BJ (cell line): ENCODE measurements at regions not wholly inside any gene's neighbourhood (a gene's known extent, or its start where the extent isn't known, plus 50 kb on each side); places are given as distances from the start of the nearest gene placed in this dataset.

ENCODE experiments used
- CTCF ChIA-PET: fragments of 350-600 bp; formaldehyde crosslinking; extraction: SDS; loops from one replicate; lab custom pipeline; 2021; ENCODE audit warnings: antibody characterized with exemption, inconsistent platforms; lab: Yijun Ruan, JAX
- POLR2A ChIA-PET: fragments of 300-600 bp; sonication (Branson Sonifier 250); formaldehyde crosslinking; extraction: SDS; loops from one replicate; lab custom pipeline; 2021; ENCODE audit warnings: antibody characterized with exemption; lab: Charles Lee
- DNase-seq: peaks from one replicate; pipeline ENCODE4 v3.0.0-alpha.2; 2011; ENCODE audit warnings: low read depth
- H3K27me3 ChIP-seq: 2 replicates; pipeline ENCODE4 v1.6.0; 2011; ENCODE audit warnings: low read length; ENCODE audit not compliant: control insufficient read depth, insufficient read depth
- H3K36me3 ChIP-seq: 2 replicates; pipeline ENCODE4 v1.5.1; 2011; ENCODE audit warnings: low read length; ENCODE audit not compliant: control insufficient read depth, insufficient read depth
- H3K4me3 ChIP-seq: 2 replicates; pipeline ENCODE4 v1.5.1; 2011; ENCODE audit warnings: low read depth, mild to moderate bottlenecking, control low read depth, low read length
- CTCF ChIP-seq: IDR thresholded peaks from 2 replicates; pipeline ENCODE4 v1.5.1; 2011; ENCODE audit warnings: low read depth, mild to moderate bottlenecking, control low read depth, inconsistent platforms, low read length, moderate library complexity; ENCODE audit not compliant: insufficient read depth

DNA sequence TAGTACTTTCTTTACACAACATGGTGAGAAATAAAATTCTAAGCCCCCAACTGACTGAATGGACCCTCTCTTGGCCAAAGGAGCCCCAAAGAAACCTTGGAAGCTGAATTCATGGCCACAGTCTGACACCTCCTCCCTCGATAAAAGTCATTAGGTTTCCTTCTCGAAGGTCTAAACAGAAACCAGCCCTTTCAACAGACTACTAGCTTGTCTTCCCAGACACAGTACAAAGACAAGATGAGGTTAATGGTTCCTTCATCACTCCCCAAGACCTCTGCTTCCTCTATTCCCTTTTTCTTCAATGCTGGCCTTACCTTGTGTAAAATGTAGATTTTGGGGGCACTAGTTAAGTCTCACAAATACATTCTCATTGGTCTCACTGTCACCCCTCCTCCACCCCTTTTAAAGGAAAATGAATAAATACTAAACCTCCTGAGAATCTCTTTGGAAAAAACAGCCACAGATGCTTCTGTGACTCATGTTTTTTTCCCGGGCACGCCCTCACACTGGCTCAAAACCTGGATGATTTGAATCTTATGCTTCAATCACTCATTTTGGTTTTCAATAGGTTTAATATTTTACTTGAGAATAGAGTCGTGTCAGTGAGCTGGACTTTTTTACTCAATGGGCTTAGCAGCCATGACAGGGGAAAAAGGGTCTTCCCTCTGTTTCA, 65.8 kb upstream of the MED4 start:
- CTCF ChIA-PET: interaction anchor here (1.1 kb wide), 1 partner anchor 10 kb away, joined by 3 read pairs; no protein-coding TSS in a partner anchor
- no peak for DNase-seq
- Histone ChIP-seq H3K4me3 (no peak overlapping the region), H3K27me3 (0 out of 2 replicates have a peak, but pooled peaks cover 2% of the 10 kb centered on the region), H3K36me3 (no peaks in the 10 kb centered on the region)
- POLR2A ChIA-PET: no interaction called here
- no peak for TF ChIP-seq CTCF

DNA sequence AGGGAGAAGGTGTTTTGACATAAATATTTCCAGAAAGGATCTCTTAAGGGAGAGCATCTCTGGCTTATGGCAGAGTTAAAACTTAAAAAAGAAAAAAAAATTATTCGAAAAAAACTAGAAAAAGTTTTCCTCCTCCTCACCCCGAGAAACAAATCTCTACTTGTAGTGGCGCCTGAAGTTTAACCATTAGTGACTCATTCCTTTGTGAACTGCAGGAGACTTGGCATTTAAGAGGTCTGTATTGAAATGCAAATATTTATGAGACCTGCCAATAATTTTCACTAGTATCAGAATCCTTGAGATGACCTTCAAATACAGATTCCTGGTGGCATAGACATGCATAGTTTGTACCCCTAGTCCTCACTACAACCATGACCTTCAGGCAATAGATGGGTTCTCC, 64.9 kb upstream of the MED4 start:
- POLR2A ChIA-PET: no interaction called here
- Histone ChIP-seq H3K36me3 (no peaks in the 10 kb centered on the region), H3K4me3 (no peak overlapping the region), H3K27me3 (0 out of 2 replicates have a peak, but pooled peaks cover 2% of the 10 kb centered on the region)
- TF ChIP-seq CTCF: no peak
- CTCF ChIA-PET: interaction anchor here (1.1 kb wide), 1 partner anchor 11 kb away, joined by 3 read pairs; no protein-coding TSS in a partner anchor
- DNase-seq: no peak

DNA sequence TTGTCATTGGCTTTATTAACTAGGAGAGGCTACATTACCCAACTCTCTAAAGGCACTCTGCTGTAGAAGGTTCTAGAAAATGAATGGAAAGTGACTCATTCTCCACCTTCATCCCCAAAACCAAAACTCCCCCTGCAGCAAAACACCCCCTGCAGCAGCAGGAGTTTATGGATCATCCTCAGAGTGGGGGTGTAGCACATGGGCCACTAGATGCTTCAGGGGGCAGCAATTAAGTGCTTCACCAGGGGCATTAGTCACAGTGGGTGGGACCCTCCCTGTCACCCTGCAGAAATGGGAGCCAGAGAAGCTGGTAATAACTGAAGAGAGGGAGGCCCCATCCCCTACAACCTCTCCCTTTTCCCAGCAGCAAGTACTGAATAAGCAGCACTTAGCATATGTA, 64.5 kb upstream of the MED4 start:
- no peaks in the 10 kb centered on the region for H3K27me3 ChIP-seq
- H3K36me3 ChIP-seq: no peaks in the 10 kb centered on the region
- POLR2A ChIA-PET: no interaction called here
- no peak for DNase-seq
- TF ChIP-seq CTCF: no peak
- H3K4me3 ChIP-seq: no peak overlapping the region
- CTCF ChIA-PET: no interaction called here

DNA sequence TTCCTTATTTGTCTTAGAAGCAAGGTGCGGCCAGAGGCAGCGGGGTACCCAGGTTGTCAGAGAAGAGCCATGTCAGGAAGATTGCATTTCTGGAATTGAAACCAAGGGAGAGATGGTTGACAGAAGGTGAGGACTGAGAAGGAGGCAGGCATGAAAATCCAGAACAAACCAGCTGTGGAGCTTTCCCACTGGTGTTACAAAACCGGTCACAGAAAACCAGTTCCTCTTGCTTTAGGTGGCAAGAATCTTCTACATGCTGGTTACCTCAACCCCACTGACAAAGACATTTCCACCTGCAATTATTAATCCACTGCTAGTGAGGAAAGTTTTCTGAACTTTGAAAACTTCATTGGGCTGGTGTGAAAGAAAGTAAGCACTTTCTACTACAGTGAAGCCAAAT, 64.0 kb upstream of the MED4 start:
- H3K27me3 ChIP-seq: no peaks in the 10 kb centered on the region
- ChIA-PET CTCF (no interaction called here), POLR2A (no interaction called here)
- H3K4me3 ChIP-seq: no peak overlapping the region
- DNase-seq: no peak
- TF ChIP-seq CTCF: no peak
- no peaks in the 10 kb centered on the region for H3K36me3 ChIP-seq

- POLR2A ChIA-PET: no interaction called here
- CTCF ChIA-PET: interaction anchor here (0.6 kb wide), 1 partner anchor 10 kb away, joined by 3 read pairs; no protein-coding TSS in a partner anchor
- Histone ChIP-seq H3K27me3 (no peaks in the 10 kb centered on the region), H3K36me3 (no peaks in the 10 kb centered on the region), H3K4me3 (no peak overlapping the region)
- no peak for DNase-seq
- TF ChIP-seq CTCF: no peak
Observed at GRCh38 chr13:48158290-48158689, 63.4 kb upstream of the MED4 start.
